ENCODE measurements at regions not wholly inside any gene's neighbourhood (a gene's known extent, or its start where the extent isn't known, plus 50 kb on each side); places are given as distances from the start of the nearest gene placed in this dataset.
"Not testable (repeated sequence)": the region's sequence is repeated elsewhere in the genome, so short reads cannot be mapped to it uniquely, and the experiment has no call there.

DNA sequence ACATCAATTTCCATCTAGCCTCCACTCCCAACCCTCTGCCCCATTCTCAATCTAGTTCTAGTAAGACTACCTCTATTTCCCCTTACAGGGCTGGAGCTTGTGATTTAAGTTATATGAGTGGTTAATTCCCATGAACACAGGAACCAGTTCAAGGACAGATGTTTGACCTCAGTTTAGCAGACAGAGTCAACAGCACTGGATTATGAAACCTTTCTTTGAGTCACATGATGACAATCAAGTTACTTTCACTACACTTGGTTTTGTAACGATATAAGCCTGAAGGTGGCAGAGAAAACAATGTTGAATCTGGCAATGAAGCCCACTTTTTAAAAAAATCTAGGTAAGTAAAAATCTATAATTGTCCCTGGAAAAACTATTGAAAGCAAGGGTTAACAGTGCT, 1646.2 kb upstream of the FLRT2 start:
- CTCF ChIA-PET, result no interaction called here
- POLR2A ChIA-PET, result no interaction called here

DNA sequence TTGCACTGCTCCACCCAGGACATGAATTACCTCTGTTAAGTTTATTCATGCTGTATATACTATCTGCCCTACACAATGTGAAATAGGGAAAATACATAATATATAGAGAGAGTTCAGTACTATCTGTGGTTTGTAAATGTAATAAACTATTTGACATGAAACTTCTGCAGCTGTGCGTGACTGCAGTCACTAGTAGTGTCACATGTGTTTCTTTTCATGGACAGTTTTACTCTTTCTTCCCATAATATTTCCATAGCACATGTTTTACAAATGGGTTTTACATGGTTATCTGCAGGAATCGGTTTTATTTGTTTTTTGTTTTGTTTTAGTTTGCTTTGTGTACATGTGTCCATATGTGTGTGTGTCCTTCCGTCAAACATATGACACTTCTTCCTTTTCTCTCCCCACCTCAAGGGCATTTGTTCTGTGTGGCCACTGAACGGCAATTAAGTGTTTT, 1644.1 kb upstream of the FLRT2 start:
- CTCF ChIA-PET, result no interaction called here
- POLR2A ChIA-PET, result no interaction called here

DNA sequence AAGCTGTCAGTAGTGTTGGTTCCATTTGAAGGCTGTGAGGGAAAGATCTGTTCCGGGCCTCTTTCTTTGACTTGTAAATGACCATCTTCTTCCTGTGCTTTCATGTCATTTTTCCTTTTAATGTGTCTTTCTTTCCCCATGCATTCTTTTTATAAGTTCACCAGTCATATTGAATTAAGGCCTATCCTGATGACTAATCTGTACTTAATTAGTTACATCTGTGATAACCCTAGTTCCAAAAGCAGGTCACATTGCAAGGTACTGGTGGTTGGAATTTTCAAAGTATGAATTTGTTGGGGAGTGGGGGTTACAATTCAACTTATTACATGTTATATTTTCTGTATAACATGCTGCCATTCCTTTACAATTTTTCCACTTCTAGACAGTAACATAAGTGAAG, 1642.1 kb upstream of the FLRT2 start:
- CTCF ChIA-PET, result no interaction called here
- POLR2A ChIA-PET, result no interaction called here

DNA sequence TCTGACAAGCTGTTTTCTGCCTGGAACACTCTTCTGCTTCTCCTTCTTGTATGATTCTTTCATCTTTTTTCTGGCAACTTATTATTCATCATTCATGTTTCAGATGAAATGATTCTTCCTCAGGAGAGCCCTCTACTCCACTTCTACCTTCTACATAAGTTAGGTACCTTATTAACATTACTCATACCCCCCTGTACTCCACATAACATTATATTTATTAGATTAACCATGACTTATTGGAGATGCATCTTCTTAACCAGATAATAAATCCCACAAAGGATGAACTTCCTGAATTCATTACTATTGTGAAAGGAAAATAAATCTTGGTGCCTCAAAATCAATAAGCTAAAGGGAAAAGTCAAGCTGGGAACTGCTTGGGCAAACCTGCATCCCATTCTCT, 1636.5 kb upstream of the FLRT2 start:
- POLR2A ChIA-PET, result no interaction called here
- CTCF ChIA-PET, result no interaction called here

DNA sequence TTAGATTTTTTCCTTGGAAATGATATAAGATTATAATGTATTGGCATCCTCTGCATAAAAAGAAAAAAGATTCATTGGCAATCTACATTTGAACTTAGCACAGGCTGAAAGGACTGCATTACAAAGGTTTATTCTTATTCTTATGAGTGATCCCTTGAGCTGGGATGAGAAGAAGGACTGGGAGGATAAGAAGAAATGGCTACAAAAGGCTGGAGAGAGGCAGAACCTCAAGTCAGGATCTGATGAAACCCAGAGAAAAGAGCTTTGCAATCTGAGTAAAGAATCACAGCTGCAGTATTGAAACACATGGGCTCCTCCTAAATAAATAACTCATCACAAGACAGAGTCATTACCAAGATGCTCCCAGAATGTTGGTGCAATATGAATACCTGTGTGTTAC, 1635.4 kb upstream of the FLRT2 start:
- CTCF ChIA-PET, result no interaction called here

DNA sequence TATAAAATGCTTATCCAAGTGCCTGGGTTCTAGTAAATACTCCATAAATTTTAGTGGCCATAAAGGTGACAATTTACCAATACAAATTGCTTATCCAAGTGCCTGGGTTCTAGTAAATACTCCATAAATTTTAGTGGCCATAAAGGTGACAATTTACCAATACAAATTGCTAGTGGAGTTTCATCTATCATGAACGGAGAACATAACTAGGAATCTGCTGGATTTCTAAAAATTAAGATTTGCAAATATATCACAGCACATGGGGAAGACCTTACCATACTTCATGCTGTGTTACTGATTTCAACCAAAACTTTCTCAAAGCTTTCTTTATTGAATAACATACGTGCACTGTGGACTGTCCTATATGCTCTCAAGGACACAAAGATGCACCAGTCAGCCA, 1631.4 kb upstream of the FLRT2 start:
- POLR2A ChIA-PET, CTCF ChIA-PET: not testable (repeated sequence)

More for the DNA sequence above, 1635.4 kb upstream of the FLRT2 start:
- POLR2A ChIA-PET, result no interaction called here

DNA sequence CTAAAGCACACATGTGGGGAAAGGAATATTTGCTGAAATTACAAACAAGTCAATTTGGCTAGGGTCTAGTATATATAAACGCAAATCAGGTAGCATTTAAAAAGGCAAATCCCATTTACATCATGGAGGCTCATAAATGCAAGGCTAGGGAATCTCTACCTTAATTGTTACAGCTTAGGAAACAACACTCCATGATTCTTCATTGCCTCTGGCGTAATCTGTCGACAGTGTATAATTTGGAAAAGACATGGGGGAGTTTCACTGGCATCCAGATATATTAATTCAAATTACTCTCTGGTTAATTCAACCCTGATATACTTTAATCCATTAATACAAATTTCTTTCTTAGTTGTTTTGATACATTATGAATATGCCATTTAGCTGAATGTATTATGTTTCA, 1630.2 kb upstream of the FLRT2 start:
- CTCF ChIA-PET, result no interaction called here

DNA sequence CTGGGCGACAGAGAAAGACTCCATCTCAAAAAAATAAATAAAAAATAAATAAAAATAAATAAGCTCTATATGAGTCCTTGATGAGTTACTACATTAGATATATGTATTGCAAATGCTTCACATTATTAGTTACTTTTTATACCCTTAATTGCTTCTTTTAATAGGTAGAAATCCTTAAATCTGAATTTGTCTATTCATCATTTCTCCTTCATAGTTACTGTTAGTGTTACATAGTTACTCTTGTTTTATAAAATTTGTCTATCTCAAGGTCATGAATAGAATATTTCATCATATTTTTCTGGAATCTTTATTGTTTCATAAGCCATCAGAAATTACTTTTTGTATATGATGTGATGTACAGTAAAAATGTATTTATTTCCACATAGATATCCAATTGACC, 1624.8 kb upstream of the FLRT2 start:
- ChIA-PET CTCF (no interaction called here), POLR2A (no interaction called here)

More for the DNA sequence above, 1630.2 kb upstream of the FLRT2 start:
- POLR2A ChIA-PET, result no interaction called here

DNA sequence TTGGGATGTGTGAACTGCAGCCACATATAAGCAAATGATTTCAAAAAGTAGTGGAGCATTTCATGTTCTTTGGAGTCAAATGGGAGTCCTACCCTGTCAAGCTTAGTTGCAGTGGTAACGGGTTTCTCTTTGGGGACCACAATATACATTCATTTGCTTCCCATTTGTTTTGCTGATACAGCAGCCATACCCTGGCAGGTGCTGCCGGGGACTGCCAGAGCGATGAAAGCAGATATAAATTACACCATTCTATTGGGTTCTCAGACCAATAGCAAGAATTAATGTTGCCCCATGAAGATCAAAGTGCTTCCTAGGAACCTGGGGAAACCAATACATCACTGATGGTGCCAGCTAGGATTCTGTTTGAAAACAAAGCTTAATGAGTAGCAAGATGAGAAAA, 1621.5 kb upstream of the FLRT2 start:
- CTCF ChIA-PET, result no interaction called here
- POLR2A ChIA-PET, result no interaction called here

DNA sequence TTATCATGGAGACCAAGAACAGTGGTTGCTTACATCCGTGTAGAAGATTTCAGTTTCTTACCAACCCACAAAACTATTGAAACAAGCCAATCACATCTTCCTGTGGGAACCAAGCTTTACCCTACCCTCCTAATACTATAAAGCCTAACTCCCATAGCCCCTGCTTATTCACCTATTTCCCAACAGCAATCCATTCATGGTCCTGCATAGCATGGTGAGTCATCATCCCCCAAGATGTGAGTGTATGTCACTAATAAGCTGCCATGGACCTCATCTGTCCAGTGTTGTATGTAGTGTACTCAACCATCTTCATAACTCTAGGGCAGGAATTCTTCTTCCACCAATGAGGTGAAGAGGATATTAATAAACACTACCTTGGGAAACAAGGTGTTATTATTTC, 1620.4 kb upstream of the FLRT2 start:
- CTCF ChIA-PET, result no interaction called here
- POLR2A ChIA-PET, result no interaction called here

DNA sequence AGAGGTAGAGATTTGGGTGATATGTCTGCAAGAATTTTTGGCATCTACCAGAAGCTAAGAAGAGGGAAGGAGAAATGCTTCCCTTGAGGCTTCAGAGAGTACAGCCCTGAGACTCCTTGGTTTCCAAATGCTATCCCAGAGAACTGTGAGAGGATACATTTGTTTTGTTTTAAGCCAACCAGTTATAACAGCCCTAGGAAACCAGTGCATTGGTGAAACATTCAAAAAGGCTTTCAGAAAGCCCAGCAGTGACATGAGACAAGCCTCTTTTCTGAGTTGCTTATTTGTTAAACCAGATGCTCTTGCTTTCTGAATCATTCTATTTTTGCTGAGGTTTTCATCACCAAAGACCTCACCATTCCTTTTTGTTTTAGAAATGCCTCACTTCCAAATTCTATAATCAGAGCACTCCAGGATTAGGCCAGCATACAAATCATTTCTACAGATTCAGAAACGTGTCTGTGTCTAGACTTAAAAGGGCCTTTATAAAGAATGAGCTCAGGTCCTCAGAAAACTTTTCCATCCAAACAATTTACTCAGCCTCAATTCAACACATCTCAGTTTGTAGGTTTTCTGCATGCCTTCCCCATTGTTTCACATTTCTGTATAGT, 1617.8 kb upstream of the FLRT2 start:
- CTCF ChIA-PET, result no interaction called here
- POLR2A ChIA-PET, result no interaction called here

DNA sequence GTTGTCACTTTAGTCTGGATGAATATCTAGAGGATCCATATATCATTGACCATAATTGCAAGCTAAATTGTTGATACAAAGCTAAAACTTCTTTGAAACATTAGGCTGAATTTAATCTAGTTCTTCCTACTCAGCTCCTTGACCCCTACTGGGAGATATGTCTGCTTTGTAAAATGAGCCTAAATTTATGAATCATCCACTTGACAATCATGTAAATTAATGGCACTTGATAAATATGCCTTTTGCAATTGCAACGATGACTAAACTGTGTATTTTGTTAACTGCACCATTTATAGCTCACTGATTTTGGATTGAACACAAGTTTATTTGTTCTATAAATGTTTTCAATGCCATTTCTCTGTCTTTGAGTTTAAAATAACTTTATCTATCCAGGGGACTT, 1616.5 kb upstream of the FLRT2 start:
- ChIA-PET POLR2A (no interaction called here), CTCF (no interaction called here)

DNA sequence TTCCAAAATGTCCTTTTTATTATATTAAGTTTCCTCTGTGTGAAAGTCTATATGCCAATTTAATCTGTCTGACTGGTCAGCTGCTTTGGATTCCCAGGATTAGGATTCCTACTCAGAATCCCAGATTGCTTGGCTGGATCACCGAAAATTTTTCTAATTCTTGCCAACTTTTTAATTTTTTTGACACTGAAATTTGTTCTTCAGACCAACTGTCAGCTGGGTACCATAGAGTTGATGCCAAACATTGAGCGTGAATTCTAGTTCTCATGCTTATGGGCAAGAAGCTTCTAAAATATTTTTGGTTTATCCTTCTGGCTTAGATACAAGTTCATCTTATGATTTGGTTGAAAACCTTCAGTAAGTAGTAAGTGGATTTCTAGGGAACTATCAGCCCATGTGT, 1611.4 kb upstream of the FLRT2 start:
- POLR2A ChIA-PET, result no interaction called here

DNA sequence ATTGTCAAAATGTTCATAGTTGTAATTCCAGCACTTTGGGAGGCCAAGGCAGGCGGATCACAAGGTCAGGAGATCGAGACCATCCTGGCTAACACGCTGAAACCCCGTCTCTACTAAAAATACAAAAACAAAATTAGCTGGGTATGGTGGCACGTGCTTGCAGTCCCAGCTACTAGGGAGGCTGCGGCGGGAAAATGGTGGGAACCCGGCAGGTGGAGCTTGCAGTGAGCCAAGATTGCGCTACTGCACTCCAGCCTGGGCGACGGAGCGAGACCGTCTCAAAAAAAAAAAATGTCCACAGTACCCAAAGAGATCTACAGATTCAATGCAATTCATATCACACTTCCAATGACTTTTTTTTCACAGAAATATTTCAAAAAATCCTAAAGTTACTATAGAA, 1610.3 kb upstream of the FLRT2 start:
- CTCF ChIA-PET, POLR2A ChIA-PET: not testable (repeated sequence)

More for the DNA sequence above, 1611.4 kb upstream of the FLRT2 start:
- CTCF ChIA-PET, result no interaction called here

DNA sequence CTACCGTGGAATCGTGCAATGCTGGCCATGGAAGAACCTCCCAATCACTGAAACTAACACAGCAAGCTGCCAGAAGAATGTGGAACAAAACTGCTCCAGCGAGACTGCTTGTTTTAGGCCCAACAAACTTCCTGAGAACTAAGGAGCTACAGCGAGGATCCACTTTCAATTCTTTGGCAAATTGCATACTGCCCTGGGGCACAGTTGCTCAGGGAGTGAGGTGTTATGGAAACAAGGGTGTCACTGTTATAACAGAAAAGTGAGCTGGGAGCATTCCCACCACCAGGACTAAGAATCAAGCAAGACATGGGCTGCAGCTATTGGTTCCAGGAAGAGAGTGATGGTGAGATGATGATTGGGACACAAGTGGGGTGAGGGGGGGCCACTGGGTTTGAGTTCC, 1606.1 kb upstream of the FLRT2 start:
- POLR2A ChIA-PET, result no interaction called here
- CTCF ChIA-PET, result no interaction called here

DNA sequence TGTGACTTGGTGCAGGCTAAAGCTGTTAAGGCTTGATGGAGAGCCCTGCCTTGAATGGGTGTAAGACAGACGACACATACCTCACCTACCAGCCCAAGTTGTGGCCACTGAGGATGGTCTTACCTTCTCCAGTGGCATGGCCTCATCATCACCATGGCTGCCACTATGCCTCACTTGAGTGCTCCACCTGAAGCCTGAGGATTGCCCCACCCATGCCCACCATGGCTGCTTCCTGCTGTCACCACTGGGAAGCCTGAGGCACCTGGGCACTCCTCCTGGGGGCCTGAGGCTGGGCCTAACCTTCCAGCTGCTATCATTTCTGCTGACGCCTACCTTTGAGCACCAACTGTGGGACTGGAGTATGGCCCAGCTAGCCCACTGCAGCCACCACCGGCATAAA, 1605.7 kb upstream of the FLRT2 start:
- POLR2A ChIA-PET, result no interaction called here
- CTCF ChIA-PET, result no interaction called here

DNA sequence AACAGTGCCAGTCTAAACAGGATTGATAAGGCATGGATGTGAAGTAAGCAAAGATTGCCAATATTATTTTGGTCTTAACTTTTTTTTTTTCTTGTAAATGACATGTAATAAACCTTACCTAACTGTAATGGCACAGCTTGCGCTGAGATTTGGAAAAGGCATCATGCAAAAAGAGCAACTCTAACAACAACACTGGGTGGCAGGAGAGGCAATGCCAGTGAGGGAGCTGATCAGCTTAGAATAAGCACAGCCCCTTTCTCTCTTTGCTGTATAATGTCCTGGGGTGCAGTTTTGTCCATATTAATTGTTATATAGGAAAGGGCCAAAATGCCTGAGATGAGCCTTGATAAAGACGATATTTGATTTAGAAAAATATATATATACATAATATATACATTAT, 1589.7 kb upstream of the FLRT2 start:
- ChIA-PET CTCF (no interaction called here), POLR2A (no interaction called here)

DNA sequence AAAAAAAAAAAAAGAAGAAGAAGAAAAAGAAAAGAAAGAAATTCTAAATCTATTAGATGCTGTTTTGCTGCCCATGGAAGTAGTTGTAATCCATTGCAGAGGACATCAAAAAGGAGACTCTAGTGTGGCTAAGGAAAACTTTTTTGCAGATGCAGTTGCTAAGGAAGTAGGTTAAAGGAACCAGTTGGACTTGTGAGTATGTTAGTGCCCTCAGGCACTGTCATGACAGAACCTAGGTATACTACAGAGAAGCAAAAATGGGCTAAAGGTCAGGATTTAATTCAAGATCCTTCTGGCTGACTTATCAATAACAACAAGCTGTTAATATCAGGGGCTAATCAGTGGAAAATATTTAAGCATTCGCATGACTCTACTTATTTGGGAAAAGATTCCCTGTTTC, 1571.6 kb upstream of the FLRT2 start:
- CTCF ChIA-PET, result no interaction called here
- POLR2A ChIA-PET, result no interaction called here

DNA sequence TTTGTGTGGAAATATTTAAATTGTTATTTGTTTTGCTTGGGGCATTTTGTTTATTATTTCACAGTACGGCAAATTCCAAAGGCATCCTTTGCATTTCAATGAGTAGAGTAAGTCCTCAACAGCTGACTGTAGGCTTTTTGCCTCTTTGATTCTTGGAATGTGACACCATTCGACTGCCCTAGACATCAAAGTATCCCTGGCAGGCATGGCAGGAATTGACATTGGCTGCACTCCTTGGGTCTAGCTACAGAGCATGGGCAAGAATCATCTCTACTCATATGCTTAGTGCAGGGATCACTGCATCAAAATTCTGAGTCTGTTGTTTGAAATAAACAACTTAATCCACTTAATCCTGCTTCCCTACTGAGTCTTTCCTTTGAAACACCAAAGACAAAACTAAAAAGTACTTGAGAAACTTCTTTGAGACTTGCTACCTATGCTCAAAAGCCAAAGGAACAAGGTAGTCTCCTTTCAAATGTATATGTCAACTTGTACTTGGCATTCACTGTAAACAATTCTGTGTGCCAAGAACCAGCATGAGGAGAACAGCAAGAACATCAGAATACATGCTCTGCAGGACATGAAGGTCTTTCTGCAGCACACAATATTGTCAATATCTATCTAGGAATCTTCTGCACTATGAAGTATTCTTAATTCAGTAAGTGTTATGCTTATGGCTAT, 1569.0 kb upstream of the FLRT2 start:
- ChIA-PET POLR2A (no interaction called here), CTCF (no interaction called here)

DNA sequence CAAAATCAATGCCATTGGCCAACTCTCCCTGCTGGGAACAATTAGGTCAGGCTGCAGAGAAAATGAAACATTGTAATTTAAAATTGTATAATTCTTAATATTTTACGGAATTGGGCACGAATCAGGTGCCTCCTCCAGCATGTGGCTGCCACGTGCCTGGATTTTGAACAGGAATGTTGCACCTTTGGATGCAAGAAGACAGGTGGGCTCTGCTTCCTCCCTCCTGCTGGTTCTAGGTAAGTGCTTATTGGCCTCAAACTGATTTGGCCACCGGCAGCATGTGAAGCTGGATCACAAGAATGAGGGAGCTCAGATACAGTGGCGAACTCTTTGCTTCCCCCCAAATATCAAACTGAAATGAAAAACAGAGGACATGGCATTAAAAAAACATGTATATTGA, 1559.9 kb upstream of the FLRT2 start:
- POLR2A ChIA-PET, result no interaction called here
- CTCF ChIA-PET, result no interaction called here

DNA sequence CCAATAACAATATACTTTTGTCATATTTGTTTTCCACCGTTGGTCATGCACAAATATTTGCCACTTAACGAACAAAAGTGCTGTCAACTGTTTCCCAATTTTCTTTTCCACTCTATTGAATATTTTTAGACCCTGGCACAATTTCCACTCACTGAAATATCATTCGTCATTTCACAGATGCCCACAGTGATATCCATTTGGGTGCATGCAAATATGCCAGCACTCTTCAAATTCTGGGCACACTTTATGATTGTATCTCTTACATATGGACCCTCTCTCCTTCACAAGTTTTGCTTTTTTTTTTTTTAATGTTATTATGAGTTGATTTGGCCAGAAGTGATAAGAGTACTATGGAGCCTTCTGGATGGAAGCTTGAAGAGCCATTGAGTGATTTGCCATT, 1557.3 kb upstream of the FLRT2 start:
- ChIA-PET CTCF (no interaction called here), POLR2A (interaction anchor here (0.7 kb wide), 1 partner anchor 39 kb away, joined by 6 read pairs; no protein-coding TSS in a partner anchor)

DNA sequence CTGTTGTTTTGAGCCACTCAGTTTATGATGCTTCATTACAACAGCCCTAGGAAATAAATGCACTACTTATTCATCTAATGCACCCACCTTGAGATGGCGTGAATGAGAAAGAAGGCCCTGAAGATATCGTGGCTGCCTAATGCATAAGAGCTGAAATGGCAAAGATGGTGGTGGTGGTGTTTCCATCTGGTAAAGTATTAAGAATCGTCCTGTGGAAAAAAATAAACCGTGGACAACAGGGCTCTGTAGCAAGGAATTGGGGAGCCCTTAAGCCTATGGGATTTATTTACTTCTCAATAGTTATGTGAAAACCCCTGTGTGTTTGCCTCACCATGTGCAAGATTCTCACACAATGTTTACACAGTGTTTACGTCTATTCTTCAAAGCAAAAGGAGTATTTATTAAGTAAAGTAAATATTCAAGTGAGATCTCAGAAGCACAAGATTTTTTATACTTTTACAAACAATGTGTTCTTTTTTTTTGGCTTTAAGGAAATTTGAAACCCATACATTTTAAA, 1555.2 kb upstream of the FLRT2 start:
- ChIA-PET POLR2A (no interaction called here), CTCF (no interaction called here)
